BJ (cell line): ENCODE measurements at regions not wholly inside any gene's neighbourhood (a gene's known extent, or its start where the extent isn't known, plus 50 kb on each side); places are given as distances from the start of the nearest gene placed in this dataset.

Source experiments
- CTCF ChIA-PET: fragments of 350-600 bp; formaldehyde crosslinking; extraction: SDS; loops from one replicate; lab custom pipeline; 2021; ENCODE audit warnings: antibody characterized with exemption, inconsistent platforms; lab: Yijun Ruan, JAX
- POLR2A ChIA-PET: fragments of 300-600 bp; sonication (Branson Sonifier 250); formaldehyde crosslinking; extraction: SDS; loops from one replicate; lab custom pipeline; 2021; ENCODE audit warnings: antibody characterized with exemption; lab: Charles Lee
- DNase-seq: peaks from one replicate; pipeline ENCODE4 v3.0.0-alpha.2; 2011; ENCODE audit warnings: low read depth
- H3K27me3 ChIP-seq: 2 replicates; pipeline ENCODE4 v1.6.0; 2011; ENCODE audit warnings: low read length; ENCODE audit not compliant: control insufficient read depth, insufficient read depth
- H3K36me3 ChIP-seq: 2 replicates; pipeline ENCODE4 v1.5.1; 2011; ENCODE audit warnings: low read length; ENCODE audit not compliant: control insufficient read depth, insufficient read depth
- H3K4me3 ChIP-seq: 2 replicates; pipeline ENCODE4 v1.5.1; 2011; ENCODE audit warnings: low read depth, mild to moderate bottlenecking, control low read depth, low read length
- CTCF ChIP-seq: IDR thresholded peaks from 2 replicates; pipeline ENCODE4 v1.5.1; 2011; ENCODE audit warnings: low read depth, mild to moderate bottlenecking, control low read depth, inconsistent platforms, low read length, moderate library complexity; ENCODE audit not compliant: insufficient read depth

GRCh38 chr16:86833136-86833535 is 254.8 kb downstream of the FOXL1 start:
- Histone ChIP-seq H3K4me3 (no peak overlapping the region), H3K36me3 (no peaks in the 10 kb centered on the region), H3K27me3 (peaks cover 9% of the 10 kb centered on the region)
- CTCF ChIA-PET, result interaction anchor here (0.8 to 2.4 kb wide), 4 partner anchors 15 to 230 kb away, joined by 3 to 6 read pairs (median 3); no protein-coding TSS in a partner anchor
- no peak for DNase-seq
- POLR2A ChIA-PET, result no interaction called here
- no peak for TF ChIP-seq CTCF

DNA sequence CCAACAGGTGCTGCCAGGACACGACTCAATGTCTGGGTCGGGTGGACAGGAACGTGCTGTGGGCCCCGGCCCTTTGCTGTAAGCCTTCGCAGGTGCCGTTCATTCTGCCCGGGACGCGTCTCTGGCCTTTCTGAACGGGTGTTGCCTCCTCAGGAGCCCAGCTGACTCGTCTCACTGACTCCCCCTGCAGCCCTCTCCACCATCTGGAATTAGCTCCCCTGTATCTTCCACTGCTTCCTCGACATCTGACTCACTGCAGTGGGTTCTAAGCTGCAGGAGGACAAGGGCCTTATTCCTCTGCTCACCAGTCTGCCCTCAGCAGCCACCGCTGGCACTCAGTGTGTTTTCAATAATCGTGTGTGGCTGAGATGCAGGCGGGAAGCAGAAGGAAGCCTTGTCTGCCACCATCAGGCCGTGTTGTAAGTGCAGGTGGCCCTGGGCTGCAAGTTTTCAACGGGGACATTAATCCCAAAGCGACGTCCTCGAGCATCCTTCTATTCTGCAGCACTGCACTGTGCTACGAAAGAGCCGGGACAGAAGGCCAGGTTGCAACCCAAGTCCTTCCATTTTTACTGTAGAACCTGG is 256.2 kb downstream of the FOXL1 start:
- ChIA-PET CTCF (interaction anchor here (0.6 to 2.4 kb wide), 3 partner anchors 187 to 253 kb away, joined by 3 to 6 read pairs (median 4); no protein-coding TSS in a partner anchor), POLR2A (no interaction called here)
- DNase-seq, result no peak
- peaks cover 4% of the 10 kb centered on the region; the same call in 1 of the 2 replicates for H3K27me3 ChIP-seq
- H3K36me3 ChIP-seq, result no peaks in the 10 kb centered on the region
- H3K4me3 ChIP-seq, result no peak overlapping the region
- TF ChIP-seq CTCF, result peak; percentile 26; the same call in 1 of the 2 replicates

DNA sequence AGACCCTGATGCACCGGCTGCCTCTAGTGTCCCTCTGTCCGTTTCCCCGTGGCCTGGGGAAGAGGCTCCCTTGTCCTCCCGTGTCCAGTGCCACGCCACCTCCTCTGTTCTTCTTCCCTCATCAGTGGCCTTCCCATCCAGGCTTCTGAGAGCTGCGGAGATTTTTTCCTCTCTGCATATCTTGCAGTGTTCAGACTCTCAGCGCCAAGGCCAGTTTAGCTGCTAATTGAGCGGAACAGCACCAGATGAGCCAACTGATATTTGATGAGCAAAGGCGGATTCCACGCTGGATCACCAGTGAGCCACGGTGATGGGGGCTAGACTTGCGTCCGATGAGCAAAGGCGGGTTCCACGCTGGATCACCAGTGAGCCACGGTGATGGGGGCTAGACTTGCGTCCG is 257.6 kb downstream of the FOXL1 start:
- ChIA-PET POLR2A (no interaction called here), CTCF (interaction anchor here (1.5 kb wide), 1 partner anchor 227 kb away, joined by 4 read pairs; no protein-coding TSS in a partner anchor)
- Histone ChIP-seq H3K27me3 (no peaks in the 10 kb centered on the region), H3K4me3 (no peak overlapping the region), H3K36me3 (no peaks in the 10 kb centered on the region)
- no peak for TF ChIP-seq CTCF
- DNase-seq, result no peak

- DNase-seq, result peak; percentile 90
- ChIA-PET CTCF (interaction anchor here (0.7 to 1.5 kb wide), 2 partner anchors 20 to 226 kb away, joined by 3 to 4 read pairs; no protein-coding TSS in a partner anchor), POLR2A (no interaction called here)
- Histone ChIP-seq H3K36me3 (no peaks in the 10 kb centered on the region), H3K27me3 (no peaks in the 10 kb centered on the region), H3K4me3 (no peak overlapping the region)
- TF ChIP-seq CTCF, result 0 out of 2 replicates have a peak, but pooled peaks have one; percentile 3
Observed at GRCh38 chr16:86836503-86837129, 258.3 kb downstream of the FOXL1 start.

DNA sequence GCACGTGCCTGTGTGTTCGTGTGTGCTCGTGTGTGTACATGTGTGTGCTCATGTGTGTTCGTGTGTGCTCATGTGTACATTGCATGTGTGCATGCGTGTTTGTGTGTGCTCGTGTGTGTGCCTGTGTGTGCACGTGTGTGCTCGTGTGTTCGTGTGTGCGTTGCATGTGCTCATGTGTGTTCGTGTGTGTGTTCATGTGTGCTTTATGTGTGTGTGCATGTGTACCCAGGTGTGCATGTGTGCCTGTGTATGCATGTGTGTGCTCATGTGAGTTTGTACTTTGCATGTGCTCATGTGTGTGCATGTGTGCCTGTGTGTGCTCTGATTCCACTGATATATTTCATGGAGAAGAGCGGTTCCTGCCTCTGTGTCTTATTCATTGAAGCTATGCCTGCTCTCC is 265.5 kb downstream of the FOXL1 start:
- POLR2A ChIA-PET, result no interaction called here
- peaks cover 17% of the 10 kb centered on the region for H3K27me3 ChIP-seq
- DNase-seq, result no peak
- H3K4me3 ChIP-seq, result no peak overlapping the region
- H3K36me3 ChIP-seq, result no peaks in the 10 kb centered on the region
- CTCF ChIA-PET, result no interaction called here
- no peak for TF ChIP-seq CTCF
